MM.1S (cell line): ENCODE measurements at regions not wholly inside any gene's neighbourhood (a gene's known extent, or its start where the extent isn't known, plus 50 kb on each side); places are given as distances from the start of the nearest gene placed in this dataset.

Experiments used
- DNase-seq: peaks from one replicate; pipeline ENCODE4 v3.0.0-alpha.2; 2015
- H2AFZ ChIP-seq: fragments of 300-600 bp; sonication (generic); 2 replicates; pipeline ENCODE4 v1.6.0; 2016; ENCODE audit warnings: antibody characterized with exemption, low read length
- H3F3A ChIP-seq: fragments of 300-600 bp; sonication (generic); 2 replicates; pipeline ENCODE4 v1.6.1; 2016; ENCODE audit warnings: mild to moderate bottlenecking, antibody characterized with exemption, low read length, moderate library complexity, mixed read lengths; ENCODE audit not compliant: insufficient read depth
- H3K27ac ChIP-seq: fragments of 300-600 bp; sonication (generic); 2 replicates; pipeline ENCODE4 v1.5.1; 2016; ENCODE audit warnings: mild to moderate bottlenecking, low read length
- H3K27me3 ChIP-seq: fragments of 300-600 bp; sonication (generic); replicated peaks from 2 replicates; pipeline ENCODE4 v1.6.0; 2016; ENCODE audit warnings: low read length; ENCODE audit not compliant: insufficient read depth
- H3K36me3 ChIP-seq: fragments of 300-600 bp; sonication (generic); replicated peaks from 2 replicates; pipeline ENCODE4 v1.6.1; 2016; ENCODE audit warnings: mild to moderate bottlenecking, low read length, mixed read lengths; ENCODE audit not compliant: insufficient read depth
- H3K4me1 ChIP-seq: fragments of 300-600 bp; sonication (generic); 2 replicates; pipeline ENCODE4 v1.6.1; 2016; ENCODE audit warnings: low read length, mixed read lengths
- H3K4me2 ChIP-seq: fragments of 300-600 bp; sonication (generic); 2 replicates; pipeline ENCODE4 v1.6.0; 2016; ENCODE audit warnings: low read depth, low read length
- H3K4me3 ChIP-seq: fragments of 300-600 bp; sonication (generic); 2 replicates; pipeline ENCODE4 v1.5.1; 2016; ENCODE audit warnings: low read length, mixed read lengths
- H3K79me2 ChIP-seq: fragments of 300-600 bp; sonication (generic); 2 replicates; pipeline ENCODE4 v1.6.1; 2016; ENCODE audit warnings: mixed run types, low read length, mixed read lengths
- H3K9ac ChIP-seq: fragments of 300-600 bp; sonication (generic); 2 replicates; pipeline ENCODE4 v1.6.1; 2016; ENCODE audit warnings: low read length, mixed read lengths
- H3K9me2 ChIP-seq: fragments of 300-600 bp; sonication (generic); replicated peaks from 2 replicates; pipeline ENCODE4 v1.6.1; 2016; ENCODE audit warnings: mild to moderate bottlenecking, low read length, mixed read lengths; ENCODE audit not compliant: insufficient read depth
- H3K9me3 ChIP-seq: fragments of 300-600 bp; sonication (generic); replicated peaks from 2 replicates; pipeline ENCODE4 v1.6.1; 2016; ENCODE audit warnings: mild to moderate bottlenecking, low read length, mixed read lengths; ENCODE audit not compliant: insufficient read depth
- H4K20me1 ChIP-seq: fragments of 300-600 bp; sonication (generic); 2 replicates; pipeline ENCODE4 v1.6.1; 2016; ENCODE audit warnings: mild to moderate bottlenecking, low read length, moderate library complexity, mixed read lengths; ENCODE audit not compliant: insufficient read depth
- CTCF ChIP-seq: fragments of 300-600 bp; sonication (generic); IDR thresholded peaks from 2 replicates; pipeline ENCODE4 v1.5.1; 2016; ENCODE audit warnings: antibody characterized with exemption, low read length, mixed read lengths
- EZH2 ChIP-seq: fragments of 300-600 bp; sonication (generic); optimal IDR thresholded peaks from 2 replicates; pipeline ENCODE3; 2017; ENCODE audit warnings: low read depth, mild to moderate bottlenecking, antibody characterized with exemption, low read length, mixed read lengths
- EZH2phosphoT487 ChIP-seq: fragments of 300-600 bp; sonication (generic); IDR thresholded peaks from 2 replicates; pipeline ENCODE4 v1.6.1; 2018; ENCODE audit warnings: antibody characterized with exemption, low read length

- no peaks in the 10 kb centered on the region for H3K79me2 ChIP-seq
- H3K9me2 ChIP-seq: no peaks in the 10 kb centered on the region
- H3K36me3 ChIP-seq: no peaks in the 10 kb centered on the region
- H3F3A ChIP-seq: no peaks in the 10 kb centered on the region
- peak overlapping the region; percentile 12; the same call in 1 of the 2 replicates for H2AFZ ChIP-seq
- peak overlapping the region; percentile 28; the same call in 1 of the 2 replicates for H3K4me2 ChIP-seq
- no peaks in the 10 kb centered on the region for H4K20me1 ChIP-seq
- no peak for TF ChIP-seq EZH2phosphoT487
- TF ChIP-seq CTCF: peak; percentile 96
- no peaks in the 10 kb centered on the region for H3K27me3 ChIP-seq
- H3K4me1 ChIP-seq: 0 out of 2 replicates have a peak, but pooled peaks cover 4% of the 10 kb centered on the region
- peak; percentile 72 for DNase-seq
- no peak overlapping the region for H3K9ac ChIP-seq
- no peak overlapping the region for H3K4me3 ChIP-seq
- H3K27ac ChIP-seq: no peak overlapping the region
- no peaks in the 10 kb centered on the region for H3K9me3 ChIP-seq
These were observed 144.6 kb downstream of the CETN3 start for GRCh38 chr5:90264689-90265544.

GRCh38 chr5:90263102-90263820 is 146.3 kb downstream of the CETN3 start:
- H3K27me3 ChIP-seq: no peaks in the 10 kb centered on the region
- no peaks in the 10 kb centered on the region for H3K36me3 ChIP-seq
- no peaks in the 10 kb centered on the region for H4K20me1 ChIP-seq
- no peak overlapping the region for H2AFZ ChIP-seq
- no peaks in the 10 kb centered on the region for H3K9me2 ChIP-seq
- no peaks in the 10 kb centered on the region for H3F3A ChIP-seq
- no peaks in the 10 kb centered on the region for H3K9me3 ChIP-seq
- H3K9ac ChIP-seq: no peak overlapping the region
- H3K27ac ChIP-seq: no peak overlapping the region
- TF ChIP-seq CTCF (no peak), EZH2phosphoT487 (no peak), EZH2 (no peak)
- H3K79me2 ChIP-seq: no peaks in the 10 kb centered on the region
- no peak for DNase-seq
- 0 out of 2 replicates have a peak, but pooled peaks cover 4% of the 10 kb centered on the region for H3K4me1 ChIP-seq
- H3K4me2 ChIP-seq: no peak overlapping the region
- H3K4me3 ChIP-seq: no peak overlapping the region

GRCh38 chr5:90251447-90251846 is 158.1 kb downstream of the CETN3 start:
- TF ChIP-seq CTCF (no peak), EZH2 (no peak), EZH2phosphoT487 (no peak)
- Histone ChIP-seq H3K4me1 (no peaks in the 10 kb centered on the region), H2AFZ (no peak overlapping the region), H4K20me1 (no peaks in the 10 kb centered on the region), H3K9me2 (no peaks in the 10 kb centered on the region), H3K4me2 (no peak overlapping the region), H3K4me3 (no peak overlapping the region), H3K27me3 (no peaks in the 10 kb centered on the region), H3K27ac (no peak overlapping the region), H3F3A (no peaks in the 10 kb centered on the region), H3K36me3 (no peaks in the 10 kb centered on the region), H3K9ac (no peak overlapping the region), H3K79me2 (no peaks in the 10 kb centered on the region), H3K9me3 (no peaks in the 10 kb centered on the region)
- DNase-seq: no peak
